OCI-LY3 (cell line): ENCODE measurements at regions not wholly inside any gene's neighbourhood (a gene's known extent, or its start where the extent isn't known, plus 50 kb on each side); places are given as distances from the start of the nearest gene placed in this dataset.

Source experiments
- CTCF ChIP-seq: fragments of 200-600, 300-600 bp; sonication (generic); IDR thresholded peaks from 2 replicates; pipeline ENCODE4 v1.5.1; 2014; ENCODE audit warnings: antibody characterized with exemption, low read length, low read depth
- EZH2phosphoT487 ChIP-seq: fragments of 200-600 bp; shearing (Covaris generic); IDR thresholded peaks from 2 replicates; pipeline ENCODE4 v1.6.1; 2018; ENCODE audit warnings: antibody characterized with exemption, mixed run types, low read depth

- TF ChIP-seq CTCF (no peak), EZH2phosphoT487 (no peak)
Observed at GRCh38 chr3:67167481-67167880, 169.4 kb downstream of the KBTBD8 start.
